ENCODE measurements at regions not wholly inside any gene's neighbourhood (a gene's known extent, or its start where the extent isn't known, plus 50 kb on each side); places are given as distances from the start of the nearest gene placed in this dataset.

- WGBS = 52% methylated on average over 4 of the region's 4 CpGs
- Histone ChIP-seq H3K27me3 (ENCODE audit: control insufficient read depth in 4 of 4, insufficient read depth in 4 of 4, low read length in 3 of 4) (no peaks in the 10 kb centered on the region), H3K27ac (ENCODE audit: low read depth in 1 of 2, low read length in 2 of 2) (no peak overlapping the region), H3K9me3 (ENCODE audit: control insufficient read depth in 4 of 4, low read length in 3 of 4) (no peaks in the 10 kb centered on the region), H3K4me3 (ENCODE audit: low read depth in 1 of 3, low read length in 3 of 3) (no peak overlapping the region), H3K36me3 (ENCODE audit: control insufficient read depth in 4 of 4, insufficient read depth in 3 of 4, low read depth in 1 of 4, low read length in 3 of 4) (no peaks in the 10 kb centered on the region), H3K4me1 (ENCODE audit: control insufficient read depth in 4 of 4, insufficient read depth in 4 of 4, low read length in 3 of 4) (no peaks in the 10 kb centered on the region), H3K9ac (ENCODE audit: low read depth in 1 of 2, low read length in 2 of 2) (no peak overlapping the region)
- TF ChIP-seq, protein P1, sequence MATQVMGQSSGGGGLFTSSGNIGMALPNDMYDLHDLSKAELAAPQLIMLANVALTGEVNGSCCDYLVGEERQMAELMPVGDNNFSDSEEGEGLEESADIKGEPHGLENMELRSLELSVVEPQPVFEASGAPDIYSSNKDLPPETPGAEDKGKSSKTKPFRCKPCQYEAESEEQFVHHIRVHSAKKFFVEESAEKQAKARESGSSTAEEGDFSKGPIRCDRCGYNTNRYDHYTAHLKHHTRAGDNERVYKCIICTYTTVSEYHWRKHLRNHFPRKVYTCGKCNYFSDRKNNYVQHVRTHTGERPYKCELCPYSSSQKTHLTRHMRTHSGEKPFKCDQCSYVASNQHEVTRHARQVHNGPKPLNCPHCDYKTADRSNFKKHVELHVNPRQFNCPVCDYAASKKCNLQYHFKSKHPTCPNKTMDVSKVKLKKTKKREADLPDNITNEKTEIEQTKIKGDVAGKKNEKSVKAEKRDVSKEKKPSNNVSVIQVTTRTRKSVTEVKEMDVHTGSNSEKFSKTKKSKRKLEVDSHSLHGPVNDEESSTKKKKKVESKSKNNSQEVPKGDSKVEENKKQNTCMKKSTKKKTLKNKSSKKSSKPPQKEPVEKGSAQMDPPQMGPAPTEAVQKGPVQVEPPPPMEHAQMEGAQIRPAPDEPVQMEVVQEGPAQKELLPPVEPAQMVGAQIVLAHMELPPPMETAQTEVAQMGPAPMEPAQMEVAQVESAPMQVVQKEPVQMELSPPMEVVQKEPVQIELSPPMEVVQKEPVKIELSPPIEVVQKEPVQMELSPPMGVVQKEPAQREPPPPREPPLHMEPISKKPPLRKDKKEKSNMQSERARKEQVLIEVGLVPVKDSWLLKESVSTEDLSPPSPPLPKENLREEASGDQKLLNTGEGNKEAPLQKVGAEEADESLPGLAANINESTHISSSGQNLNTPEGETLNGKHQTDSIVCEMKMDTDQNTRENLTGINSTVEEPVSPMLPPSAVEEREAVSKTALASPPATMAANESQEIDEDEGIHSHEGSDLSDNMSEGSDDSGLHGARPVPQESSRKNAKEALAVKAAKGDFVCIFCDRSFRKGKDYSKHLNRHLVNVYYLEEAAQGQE (IDR thresholded peaks at IDR 0.05) = no peak
- TF ChIP-seq FOXA1 (IDR thresholded peaks at IDR 0.05) (no peak), SP1 (IDR thresholded peaks at IDR 0.05) (no peak), FOXA2 (IDR thresholded peaks at IDR 0.05) (no peak)
- DNase-seq (ENCODE audit: low spot score) = no peak
Measured at GRCh38 chr3:87576752-87577151, 300.4 kb upstream of the POU1F1 start.

DNA sequence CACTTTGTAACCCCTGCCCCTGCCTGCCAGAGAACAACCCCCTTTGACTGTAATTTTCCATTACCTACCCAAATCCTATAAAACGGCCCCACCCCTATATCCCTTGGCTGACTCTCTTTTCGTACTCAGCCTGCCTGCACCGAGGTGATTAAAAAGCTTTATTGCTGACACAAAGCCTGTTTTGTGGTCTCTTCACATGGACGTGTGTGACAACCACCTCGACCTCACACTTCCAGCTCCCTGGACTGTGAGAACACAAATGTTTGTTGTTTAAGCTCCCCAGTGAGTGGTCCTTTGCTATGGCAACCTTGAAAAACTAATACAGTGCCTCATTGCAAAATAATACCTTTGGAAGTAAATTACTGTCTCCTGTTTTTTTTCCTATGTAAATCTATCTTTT lies 299.2 kb upstream of the POU1F1 start:
- Histone ChIP-seq H3K36me3 (ENCODE audit: control insufficient read depth in 4 of 4, insufficient read depth in 3 of 4, low read depth in 1 of 4, low read length in 3 of 4) (no peaks in the 10 kb centered on the region), H3K9me3 (ENCODE audit: control insufficient read depth in 4 of 4, low read length in 3 of 4) (no peaks in the 10 kb centered on the region), H3K27ac (ENCODE audit: low read depth in 1 of 2, low read length in 2 of 2) (no peak overlapping the region), H3K4me1 (ENCODE audit: control insufficient read depth in 4 of 4, insufficient read depth in 4 of 4, low read length in 3 of 4) (no peaks in the 10 kb centered on the region), H3K27me3 (ENCODE audit: control insufficient read depth in 4 of 4, insufficient read depth in 4 of 4, low read length in 3 of 4) (no peaks in the 10 kb centered on the region), H3K4me3 (ENCODE audit: low read depth in 1 of 3, low read length in 3 of 3) (no peak overlapping the region), H3K9ac (ENCODE audit: low read depth in 1 of 2, low read length in 2 of 2) (no peak overlapping the region)
- no peak for DNase-seq (ENCODE audit: low spot score)
- 41% methylated on average over 5 of the region's 5 CpGs for WGBS
- TF ChIP-seq, protein P2, sequence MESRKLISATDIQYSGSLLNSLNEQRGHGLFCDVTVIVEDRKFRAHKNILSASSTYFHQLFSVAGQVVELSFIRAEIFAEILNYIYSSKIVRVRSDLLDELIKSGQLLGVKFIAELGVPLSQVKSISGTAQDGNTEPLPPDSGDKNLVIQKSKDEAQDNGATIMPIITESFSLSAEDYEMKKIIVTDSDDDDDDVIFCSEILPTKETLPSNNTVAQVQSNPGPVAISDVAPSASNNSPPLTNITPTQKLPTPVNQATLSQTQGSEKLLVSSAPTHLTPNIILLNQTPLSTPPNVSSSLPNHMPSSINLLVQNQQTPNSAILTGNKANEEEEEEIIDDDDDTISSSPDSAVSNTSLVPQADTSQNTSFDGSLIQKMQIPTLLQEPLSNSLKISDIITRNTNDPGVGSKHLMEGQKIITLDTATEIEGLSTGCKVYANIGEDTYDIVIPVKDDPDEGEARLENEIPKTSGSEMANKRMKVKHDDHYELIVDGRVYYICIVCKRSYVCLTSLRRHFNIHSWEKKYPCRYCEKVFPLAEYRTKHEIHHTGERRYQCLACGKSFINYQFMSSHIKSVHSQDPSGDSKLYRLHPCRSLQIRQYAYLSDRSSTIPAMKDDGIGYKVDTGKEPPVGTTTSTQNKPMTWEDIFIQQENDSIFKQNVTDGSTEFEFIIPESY (IDR thresholded peaks at IDR 0.05) = no peak
- TF ChIP-seq MAX (IDR thresholded peaks at IDR 0.05) (no peak), TAF1 (conservative IDR thresholded peaks at IDR 0.05) (no peak), SP1 (IDR thresholded peaks at IDR 0.05) (no peak), HNF4A (conservative IDR thresholded peaks at IDR 0.05) (no peak), EGR1 (IDR thresholded peaks at IDR 0.05; ENCODE audit: low read depth in 2 of 2) (no peak), FOXA1 (IDR thresholded peaks at IDR 0.05) (no peak), ATF3 (IDR thresholded peaks at IDR 0.05) (no peak), HNF4G (IDR thresholded peaks at IDR 0.05) (no peak), RXRA (IDR thresholded peaks at IDR 0.05) (no peak), YY1 (IDR thresholded peaks at IDR 0.05) (no peak), NR2F2 (IDR thresholded peaks at IDR 0.05) (no peak), GABPA (IDR thresholded peaks at IDR 0.05 in 1 of 2, conservative IDR thresholded peaks at IDR 0.05 in 1 of 2) (no peak)
- TF ChIP-seq, protein P3, sequence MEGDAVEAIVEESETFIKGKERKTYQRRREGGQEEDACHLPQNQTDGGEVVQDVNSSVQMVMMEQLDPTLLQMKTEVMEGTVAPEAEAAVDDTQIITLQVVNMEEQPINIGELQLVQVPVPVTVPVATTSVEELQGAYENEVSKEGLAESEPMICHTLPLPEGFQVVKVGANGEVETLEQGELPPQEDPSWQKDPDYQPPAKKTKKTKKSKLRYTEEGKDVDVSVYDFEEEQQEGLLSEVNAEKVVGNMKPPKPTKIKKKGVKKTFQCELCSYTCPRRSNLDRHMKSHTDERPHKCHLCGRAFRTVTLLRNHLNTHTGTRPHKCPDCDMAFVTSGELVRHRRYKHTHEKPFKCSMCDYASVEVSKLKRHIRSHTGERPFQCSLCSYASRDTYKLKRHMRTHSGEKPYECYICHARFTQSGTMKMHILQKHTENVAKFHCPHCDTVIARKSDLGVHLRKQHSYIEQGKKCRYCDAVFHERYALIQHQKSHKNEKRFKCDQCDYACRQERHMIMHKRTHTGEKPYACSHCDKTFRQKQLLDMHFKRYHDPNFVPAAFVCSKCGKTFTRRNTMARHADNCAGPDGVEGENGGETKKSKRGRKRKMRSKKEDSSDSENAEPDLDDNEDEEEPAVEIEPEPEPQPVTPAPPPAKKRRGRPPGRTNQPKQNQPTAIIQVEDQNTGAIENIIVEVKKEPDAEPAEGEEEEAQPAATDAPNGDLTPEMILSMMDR (IDR thresholded peaks at IDR 0.05; ENCODE audit: low read depth, low read length, missing input control) = no peak
- TF ChIP-seq, protein P1 (IDR thresholded peaks at IDR 0.05) = no peak

Data from liver (tissue), 8 donors.